Left kidney (tissue), 1 donor: ENCODE measurements at regions not wholly inside any gene's neighbourhood (a gene's known extent, or its start where the extent isn't known, plus 50 kb on each side); places are given as distances from the start of the nearest gene placed in this dataset.

Source experiments
- DNase-seq: peaks from one replicate; pipeline ENCODE4 v3.0.0-alpha.2; 2013

GRCh38 chr17:55668312-55668920 lies 54.2 kb downstream of the TMEM100 start:
- DNase-seq: no peak

GRCh38 chr17:55666806-55667205 lies 55.9 kb downstream of the TMEM100 start:
- no peak for DNase-seq

GRCh38 chr17:55664287-55664686 lies 58.4 kb downstream of the TMEM100 start:
- no peak for DNase-seq

- no peak for DNase-seq
Measured at GRCh38 chr17:55663400-55663799, 59.3 kb downstream of the TMEM100 start.

- DNase-seq: no peak
Measured at GRCh38 chr17:55661963-55662834, 60.5 kb downstream of the TMEM100 start.

GRCh38 chr17:55661256-55661758 lies 61.4 kb downstream of the TMEM100 start:
- DNase-seq: no peak

GRCh38 chr17:55660178-55660886 lies 62.3 kb downstream of the TMEM100 start:
- peak; percentile 92 for DNase-seq

GRCh38 chr17:55659661-55660060 lies 63.0 kb downstream of the TMEM100 start:
- DNase-seq: no peak

- DNase-seq: no peak
Measured at GRCh38 chr17:55655777-55656176, 66.9 kb downstream of the TMEM100 start.

GRCh38 chr17:55654821-55655220 lies 67.8 kb downstream of the TMEM100 start:
- no peak for DNase-seq

GRCh38 chr17:55654022-55654421 lies 68.6 kb downstream of the TMEM100 start:
- no peak for DNase-seq

- no peak for DNase-seq
Measured at GRCh38 chr17:55652825-55653224, 69.8 kb downstream of the TMEM100 start.

- DNase-seq: no peak
Measured at GRCh38 chr17:55652114-55652823, 70.4 kb downstream of the TMEM100 start.

- DNase-seq: no peak
Measured at GRCh38 chr17:55649957-55650597, 72.6 kb downstream of the TMEM100 start.

- DNase-seq: no peak
Measured at GRCh38 chr17:55648086-55648485, 74.6 kb downstream of the TMEM100 start.

- DNase-seq: no peak
Measured at GRCh38 chr17:55645361-55645760, 77.3 kb downstream of the TMEM100 start.

- no peak for DNase-seq
Measured at GRCh38 chr17:55644346-55644745, 78.3 kb downstream of the TMEM100 start.

- no peak for DNase-seq
Measured at GRCh38 chr17:55642741-55643140, 79.9 kb downstream of the TMEM100 start.

GRCh38 chr17:55641676-55642081 lies 81.0 kb downstream of the TMEM100 start:
- peak; percentile 92 for DNase-seq

GRCh38 chr17:55639096-55639495 lies 83.6 kb downstream of the TMEM100 start:
- no peak for DNase-seq

- peak; percentile 70 for DNase-seq
Measured at GRCh38 chr17:55635253-55635914, 87.3 kb downstream of the TMEM100 start.
